Coronary artery (tissue), 2 donors: ENCODE measurements at regions not wholly inside any gene's neighbourhood (a gene's known extent, or its start where the extent isn't known, plus 50 kb on each side); places are given as distances from the start of the nearest gene placed in this dataset.

Experiments
- DNase-seq: peaks from one replicate; pipeline ENCODE4 v3.0.0-alpha.2; 2017; ENCODE audit warnings: low spot score
- H3K27ac ChIP-seq, 2 donors: fragments of 200-600 bp; sonication (generic); one replicate each; pipeline ENCODE4 v1.5.1; 2016 to 2019
- H3K4me3 ChIP-seq: fragments of 200-600 bp; sonication (generic); 2 replicates; pipeline ENCODE4 v1.5.1; 2016; ENCODE audit warnings: mild to moderate bottlenecking, moderate library complexity
- TF ChIP-seq, protein P1 (sequence below): fragments of 200-600 bp; sonication (generic); IDR thresholded peaks from one replicate; pipeline ENCODE4 v1.5.1; 2019; ENCODE audit warnings: antibody characterized with exemption

DNA sequence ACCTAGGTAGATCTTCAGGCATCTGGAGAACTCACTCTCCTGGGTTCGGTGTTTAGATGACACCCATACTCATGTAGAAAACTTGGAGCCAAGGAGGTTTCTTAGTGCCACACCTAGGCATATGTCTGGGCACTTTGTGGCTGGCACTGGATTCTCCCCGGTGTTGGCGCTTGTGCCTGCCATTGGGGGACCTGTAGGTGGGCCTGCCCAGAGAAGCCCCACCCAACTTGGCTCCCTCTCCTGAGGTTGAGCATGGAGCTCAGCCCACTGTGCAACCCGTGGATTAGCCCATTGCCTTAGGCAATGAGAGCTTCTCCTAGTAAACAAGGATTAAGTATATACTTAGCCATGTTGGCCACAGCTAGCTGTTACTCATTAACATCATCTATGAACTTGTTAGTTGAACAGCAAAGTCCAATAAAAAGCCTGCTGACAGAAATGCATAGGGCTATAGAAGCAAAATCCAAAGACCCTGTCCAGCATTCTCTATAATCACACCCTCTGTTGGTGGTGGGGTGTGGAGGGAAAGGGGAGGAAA, 335.5 kb upstream of the CHORDC1 start:
- DNase-seq: no peak
- H3K4me3 ChIP-seq: no peak overlapping the region
- H3K27ac ChIP-seq: no peak overlapping the region
- TF ChIP-seq, protein P1, sequence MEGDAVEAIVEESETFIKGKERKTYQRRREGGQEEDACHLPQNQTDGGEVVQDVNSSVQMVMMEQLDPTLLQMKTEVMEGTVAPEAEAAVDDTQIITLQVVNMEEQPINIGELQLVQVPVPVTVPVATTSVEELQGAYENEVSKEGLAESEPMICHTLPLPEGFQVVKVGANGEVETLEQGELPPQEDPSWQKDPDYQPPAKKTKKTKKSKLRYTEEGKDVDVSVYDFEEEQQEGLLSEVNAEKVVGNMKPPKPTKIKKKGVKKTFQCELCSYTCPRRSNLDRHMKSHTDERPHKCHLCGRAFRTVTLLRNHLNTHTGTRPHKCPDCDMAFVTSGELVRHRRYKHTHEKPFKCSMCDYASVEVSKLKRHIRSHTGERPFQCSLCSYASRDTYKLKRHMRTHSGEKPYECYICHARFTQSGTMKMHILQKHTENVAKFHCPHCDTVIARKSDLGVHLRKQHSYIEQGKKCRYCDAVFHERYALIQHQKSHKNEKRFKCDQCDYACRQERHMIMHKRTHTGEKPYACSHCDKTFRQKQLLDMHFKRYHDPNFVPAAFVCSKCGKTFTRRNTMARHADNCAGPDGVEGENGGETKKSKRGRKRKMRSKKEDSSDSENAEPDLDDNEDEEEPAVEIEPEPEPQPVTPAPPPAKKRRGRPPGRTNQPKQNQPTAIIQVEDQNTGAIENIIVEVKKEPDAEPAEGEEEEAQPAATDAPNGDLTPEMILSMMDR: no peak

DNA sequence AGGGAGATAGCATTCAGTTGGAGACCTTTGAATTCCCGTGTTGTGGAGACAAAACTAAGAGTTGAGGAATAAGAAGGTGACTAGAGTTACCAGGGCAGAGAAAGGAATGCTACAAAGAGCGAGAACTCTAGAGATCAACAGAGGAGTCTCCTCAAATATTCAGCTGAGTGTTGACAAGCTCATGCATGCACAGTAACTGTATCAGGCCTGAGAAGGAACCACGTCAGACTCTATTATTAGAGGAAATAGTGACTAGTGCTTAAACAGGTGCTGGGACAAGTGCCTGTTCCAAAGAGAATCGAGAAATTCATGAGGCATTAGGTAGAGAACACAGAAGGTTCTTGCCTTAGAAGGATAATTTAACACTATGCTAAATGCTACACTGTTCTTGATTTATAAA, 333.8 kb upstream of the CHORDC1 start:
- DNase-seq: no peak
- Histone ChIP-seq H3K27ac (no peak overlapping the region), H3K4me3 (no peak overlapping the region)
- TF ChIP-seq, protein P1: no peak

DNA sequence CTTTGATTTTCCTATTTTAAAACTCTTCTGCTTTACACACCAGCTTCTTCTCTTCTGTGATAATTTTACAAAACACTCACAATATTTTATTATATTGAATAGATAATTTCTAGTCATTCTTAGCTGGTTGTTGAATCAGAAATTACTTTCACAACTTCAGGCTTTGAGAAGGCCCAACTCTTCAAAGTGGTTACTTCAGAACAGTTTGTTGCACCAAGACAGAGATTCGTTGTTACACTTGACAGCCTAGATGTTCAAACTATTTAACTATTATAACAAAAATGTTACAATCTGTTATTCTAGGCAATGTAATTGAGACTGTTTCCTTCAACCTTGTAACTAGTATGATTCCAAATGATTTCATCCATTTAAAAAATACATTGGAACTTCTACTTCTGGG, 333.2 kb upstream of the CHORDC1 start:
- H3K27ac ChIP-seq: no peak overlapping the region

DNA sequence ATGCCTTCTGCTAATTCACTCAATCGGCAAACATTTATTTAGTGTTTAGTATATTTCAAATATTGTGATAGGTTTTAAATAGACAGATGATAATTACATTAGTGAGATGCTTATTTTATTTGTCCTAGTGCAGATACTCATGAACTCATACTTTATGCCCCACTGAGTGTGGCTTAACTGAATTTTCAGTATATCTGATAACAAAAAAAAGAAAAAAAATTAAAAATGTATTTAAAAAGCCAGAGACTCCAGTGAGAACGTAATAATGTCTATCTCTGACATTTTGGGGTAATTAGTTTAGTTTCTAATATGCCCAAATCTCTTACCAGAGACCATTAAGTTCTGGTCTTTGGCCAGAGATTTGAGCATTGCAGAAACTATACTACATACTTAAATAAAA, 332.6 kb upstream of the CHORDC1 start:
- no peak overlapping the region for H3K4me3 ChIP-seq
- TF ChIP-seq, protein P1: no peak
- DNase-seq: no peak
- no peak overlapping the region for H3K27ac ChIP-seq

More for the DNA sequence above, 333.2 kb upstream of the CHORDC1 start:
- no peak for DNase-seq
- TF ChIP-seq, protein P1: no peak
- no peak overlapping the region for H3K4me3 ChIP-seq

DNA sequence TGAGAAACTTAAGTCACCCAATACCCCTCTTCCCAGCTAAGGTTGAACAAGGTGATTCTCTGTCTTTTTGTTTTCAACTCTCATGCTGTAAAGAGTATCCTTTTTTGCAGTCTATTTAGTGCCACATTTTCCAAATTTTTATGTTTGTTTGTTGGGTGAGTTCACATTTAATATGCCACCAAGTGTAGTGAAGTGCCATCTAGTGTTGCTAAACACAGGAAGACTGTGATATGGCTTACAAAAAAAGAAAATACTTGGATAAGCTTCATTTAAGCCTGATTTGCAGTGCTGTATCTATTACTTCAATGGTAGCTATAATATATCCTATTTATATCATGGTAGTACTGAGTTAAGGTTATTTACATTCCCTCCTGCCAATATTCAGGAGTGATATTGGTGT, 319.2 kb upstream of the CHORDC1 start:
- DNase-seq: no peak
- no peak overlapping the region for H3K4me3 ChIP-seq
- no peak overlapping the region for H3K27ac ChIP-seq
- TF ChIP-seq, protein P1: no peak

DNA sequence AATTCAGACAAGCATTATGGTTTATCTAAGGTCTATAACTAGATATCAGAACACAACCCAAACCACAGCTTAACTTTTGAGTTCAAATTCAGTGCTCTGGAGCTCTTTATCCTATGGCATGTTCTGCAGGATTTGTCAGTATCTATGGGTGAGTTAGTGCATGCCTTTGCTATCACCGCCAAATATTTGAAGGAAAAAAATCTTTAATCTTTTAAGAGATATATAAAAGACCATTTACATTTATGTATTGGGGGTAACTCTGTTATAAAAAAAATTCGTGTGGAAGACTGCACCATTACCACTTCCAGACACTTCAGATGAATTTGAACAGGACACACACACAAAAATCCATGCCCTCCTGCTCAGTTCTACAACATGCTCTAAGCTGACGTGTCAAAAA, 313.5 kb upstream of the CHORDC1 start:
- TF ChIP-seq, protein P1: no peak
- no peak for DNase-seq
- no peak overlapping the region for H3K27ac ChIP-seq
- no peak overlapping the region for H3K4me3 ChIP-seq

DNA sequence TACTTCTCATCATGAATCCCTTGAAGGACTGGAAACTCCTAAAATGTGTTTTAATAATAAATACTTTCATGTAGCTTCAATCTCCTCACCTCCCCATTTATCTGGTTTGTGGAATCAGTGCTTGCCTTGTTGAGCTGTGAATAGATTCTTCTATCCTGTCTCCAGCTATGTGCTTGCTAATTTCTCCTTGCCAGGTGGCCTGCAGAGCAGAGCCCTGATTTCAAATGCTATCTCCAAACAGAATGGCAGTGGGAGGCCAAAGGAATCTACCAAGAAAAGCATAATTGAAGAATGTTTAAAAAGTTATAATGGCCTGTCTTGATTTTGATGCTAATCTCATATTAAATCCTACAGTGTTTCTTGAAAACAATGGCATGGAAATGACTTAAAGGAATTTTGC, 309.3 kb upstream of the CHORDC1 start:
- Histone ChIP-seq H3K4me3 (no peak overlapping the region), H3K27ac (no peak overlapping the region)
- no peak for DNase-seq
- TF ChIP-seq, protein P1: no peak
